ENCODE measurements at regions not wholly inside any gene's neighbourhood (a gene's known extent, or its start where the extent isn't known, plus 50 kb on each side); places are given as distances from the start of the nearest gene placed in this dataset.

DNA sequence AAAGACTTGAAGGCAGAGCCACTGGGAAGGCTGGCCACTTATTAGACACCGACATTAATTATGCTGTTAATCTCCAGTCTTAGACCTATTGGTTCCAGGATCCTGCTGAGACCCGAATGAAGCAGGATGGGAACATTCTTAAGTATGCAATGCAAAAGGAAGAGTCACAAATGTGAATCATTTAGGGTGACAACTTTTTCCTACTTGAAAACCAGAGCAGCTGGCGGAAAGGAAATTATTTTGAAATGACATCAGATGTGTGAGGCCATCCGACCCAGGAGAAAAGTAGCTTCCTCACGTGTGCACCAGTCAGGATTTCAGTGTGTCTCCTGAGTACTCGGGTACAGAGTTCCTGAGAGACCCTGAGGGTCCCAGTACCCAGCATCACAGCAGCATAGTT lies 222.9 kb upstream of the NCKAP5 start:
- intact Hi-C loops (cut with DNase I) = no loop called here
- Histone ChIP-seq H3K4me1 (no peaks in the 10 kb centered on the region), H3K9me3 (no peaks in the 10 kb centered on the region), H3K27ac (no peak overlapping the region), H3K4me3 (replicated peaks in 1 of 3) (no peak overlapping the region), H3K27me3 (no peaks in the 10 kb centered on the region), H3K36me3 (no peaks in the 10 kb centered on the region)
- 73 to 80% methylated on average over 6 of the region's 6 CpGs for WGBS, 2 donors
- no peak for DNase-seq
- TF ChIP-seq, protein P1, sequence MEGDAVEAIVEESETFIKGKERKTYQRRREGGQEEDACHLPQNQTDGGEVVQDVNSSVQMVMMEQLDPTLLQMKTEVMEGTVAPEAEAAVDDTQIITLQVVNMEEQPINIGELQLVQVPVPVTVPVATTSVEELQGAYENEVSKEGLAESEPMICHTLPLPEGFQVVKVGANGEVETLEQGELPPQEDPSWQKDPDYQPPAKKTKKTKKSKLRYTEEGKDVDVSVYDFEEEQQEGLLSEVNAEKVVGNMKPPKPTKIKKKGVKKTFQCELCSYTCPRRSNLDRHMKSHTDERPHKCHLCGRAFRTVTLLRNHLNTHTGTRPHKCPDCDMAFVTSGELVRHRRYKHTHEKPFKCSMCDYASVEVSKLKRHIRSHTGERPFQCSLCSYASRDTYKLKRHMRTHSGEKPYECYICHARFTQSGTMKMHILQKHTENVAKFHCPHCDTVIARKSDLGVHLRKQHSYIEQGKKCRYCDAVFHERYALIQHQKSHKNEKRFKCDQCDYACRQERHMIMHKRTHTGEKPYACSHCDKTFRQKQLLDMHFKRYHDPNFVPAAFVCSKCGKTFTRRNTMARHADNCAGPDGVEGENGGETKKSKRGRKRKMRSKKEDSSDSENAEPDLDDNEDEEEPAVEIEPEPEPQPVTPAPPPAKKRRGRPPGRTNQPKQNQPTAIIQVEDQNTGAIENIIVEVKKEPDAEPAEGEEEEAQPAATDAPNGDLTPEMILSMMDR (IDR thresholded peaks at IDR 0.05) = no peak
- TF ChIP-seq POLR2A (IDR thresholded peaks at IDR 0.05) = no peak

DNA sequence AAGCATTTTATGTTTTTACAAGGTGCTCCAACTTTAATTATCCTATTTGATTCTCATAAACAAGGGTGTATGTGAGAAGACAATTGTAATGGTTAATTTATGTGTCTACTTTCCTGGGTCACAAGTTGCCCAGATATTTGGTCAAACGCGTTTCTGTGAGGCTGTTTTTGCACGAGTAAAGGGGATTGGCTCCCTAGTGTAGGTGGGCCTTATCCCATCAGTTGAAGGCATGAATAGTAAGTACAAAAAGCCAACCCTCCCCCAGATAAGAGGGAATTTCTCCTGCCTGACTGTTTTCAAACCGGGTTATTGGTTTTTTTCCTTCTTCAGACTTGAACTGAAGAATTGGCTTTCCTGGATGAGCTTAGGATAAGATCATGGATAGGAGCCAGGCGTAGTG lies 224.0 kb upstream of the NCKAP5 start:
- no peak overlapping the region for H3K27ac ChIP-seq
- no peaks in the 10 kb centered on the region for H3K4me1 ChIP-seq
- no peak overlapping the region for H3K4me3 ChIP-seq (replicated peaks in 1 of 3)
- no peak for DNase-seq
- no peaks in the 10 kb centered on the region for H3K9me3 ChIP-seq
- 90 to 91% methylated on average over 5 of the region's 5 CpGs for WGBS, 2 donors
- no peaks in the 10 kb centered on the region for H3K36me3 ChIP-seq
- no peaks in the 10 kb centered on the region for H3K27me3 ChIP-seq
- intact Hi-C loops (cut with DNase I) = no loop called here
- TF ChIP-seq, protein P1 (IDR thresholded peaks at IDR 0.05) = no peak
- TF ChIP-seq POLR2A (IDR thresholded peaks at IDR 0.05) = no peak

DNA sequence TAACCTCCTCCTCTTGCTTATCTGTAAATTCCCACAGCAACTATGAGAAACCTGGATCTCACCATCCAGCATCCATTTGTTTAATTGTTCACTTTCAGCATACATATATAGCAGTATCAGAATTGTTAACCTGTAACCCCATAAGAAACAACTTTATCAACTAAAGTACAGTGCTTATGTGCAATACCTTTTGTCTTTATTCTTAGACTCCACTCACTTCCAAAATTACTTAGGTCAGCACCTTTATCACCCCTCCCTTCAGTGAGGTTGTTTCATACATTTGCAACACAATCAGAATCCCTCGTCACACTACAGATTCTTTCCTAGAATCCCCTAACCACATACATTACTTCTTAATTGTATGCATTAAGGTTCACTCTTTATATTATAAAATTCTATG lies 225.9 kb upstream of the NCKAP5 start:
- H3K9me3 ChIP-seq = no peaks in the 10 kb centered on the region
- H3K4me3 ChIP-seq (replicated peaks in 1 of 3) = no peak overlapping the region
- intact Hi-C loops (cut with DNase I) = no loop called here
- TF ChIP-seq, protein P1 (IDR thresholded peaks at IDR 0.05) = no peak
- no peak for TF ChIP-seq POLR2A (IDR thresholded peaks at IDR 0.05)
- DNase-seq = no peak
- WGBS, 2 donors = 76 to 87% methylated on average over 1 of the region's 1 CpG
- no peaks in the 10 kb centered on the region for H3K27me3 ChIP-seq
- H3K4me1 ChIP-seq = no peaks in the 10 kb centered on the region
- no peak overlapping the region for H3K27ac ChIP-seq
- no peaks in the 10 kb centered on the region for H3K36me3 ChIP-seq

DNA sequence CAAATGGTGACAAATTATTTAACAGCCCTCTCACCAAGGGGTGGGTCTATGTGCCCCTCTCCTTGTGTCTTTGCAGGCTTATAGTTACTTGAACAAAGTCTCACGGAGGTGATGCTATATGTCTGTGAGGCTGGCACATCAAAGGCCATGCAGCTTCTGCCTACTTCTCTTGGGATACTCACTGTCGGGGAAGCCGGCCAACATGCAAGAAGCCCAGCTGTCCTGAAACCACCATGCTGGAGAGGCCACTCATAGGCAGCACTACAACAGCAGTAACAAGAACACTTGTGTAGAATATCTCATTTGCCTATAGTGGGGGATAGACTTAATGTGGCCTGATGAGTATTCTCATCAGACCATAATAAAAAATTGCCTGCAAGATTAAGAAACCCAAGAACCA lies 233.7 kb upstream of the NCKAP5 start:
- H3K36me3 ChIP-seq = no peaks in the 10 kb centered on the region
- H3K9me3 ChIP-seq = no peaks in the 10 kb centered on the region
- H3K4me3 ChIP-seq (replicated peaks in 1 of 3) = no peak overlapping the region
- intact Hi-C loops (cut with DNase I) = no loop called here
- H3K27me3 ChIP-seq = no peaks in the 10 kb centered on the region
- DNase-seq = no peak
- TF ChIP-seq, protein P1 (IDR thresholded peaks at IDR 0.05) = no peak
- no peak for TF ChIP-seq POLR2A (IDR thresholded peaks at IDR 0.05)
- WGBS, 2 donors = 42 to 64% methylated on average over 3 of the region's 3 CpGs
- H3K4me1 ChIP-seq = no peaks in the 10 kb centered on the region
- H3K27ac ChIP-seq = no peak overlapping the region

DNA sequence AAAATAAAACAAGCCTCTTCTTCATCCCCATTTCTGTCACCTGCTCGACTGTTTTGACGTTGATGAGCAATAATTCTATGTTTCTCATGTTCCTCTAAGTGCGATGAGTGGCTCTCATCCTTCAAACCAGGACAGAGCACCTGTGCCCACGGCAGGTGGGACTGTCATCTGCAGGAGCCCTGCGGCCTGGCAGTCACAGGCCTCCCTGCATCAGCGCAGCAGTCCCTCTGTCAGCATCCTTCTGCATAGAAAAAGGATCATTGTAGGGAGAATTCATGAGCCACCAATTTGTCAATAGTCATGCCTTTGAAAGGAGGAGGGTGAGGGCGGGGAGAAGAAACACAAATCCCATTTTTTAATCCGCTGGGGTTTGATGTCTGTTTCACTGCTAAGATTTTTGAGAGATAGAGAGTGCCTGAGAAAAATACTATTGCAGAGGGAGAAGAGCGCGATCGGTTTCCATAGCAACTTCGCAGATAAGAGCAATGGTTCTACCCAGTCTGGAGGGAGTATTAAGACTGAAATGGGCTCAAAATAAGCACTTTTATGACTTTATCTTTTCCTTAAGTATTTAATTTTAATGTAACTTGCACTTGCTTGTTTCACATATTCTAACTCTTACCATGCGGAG lies 234.3 kb upstream of the NCKAP5 start:
- intact Hi-C loops (cut with DNase I) = no loop called here
- Histone ChIP-seq H3K4me1 (no peaks in the 10 kb centered on the region), H3K27ac (no peak overlapping the region), H3K27me3 (no peaks in the 10 kb centered on the region), H3K9me3 (no peaks in the 10 kb centered on the region), H3K4me3 (replicated peaks in 1 of 3) (no peak overlapping the region), H3K36me3 (no peaks in the 10 kb centered on the region)
- WGBS, 2 donors = 85 to 88% methylated on average over 13 of the region's 13 CpGs
- DNase-seq = no peak
- TF ChIP-seq POLR2A (IDR thresholded peaks at IDR 0.05) = no peak
- TF ChIP-seq, protein P1 (IDR thresholded peaks at IDR 0.05) = no peak
